ENCODE measurements at regions not wholly inside any gene's neighbourhood (a gene's known extent, or its start where the extent isn't known, plus 50 kb on each side); places are given as distances from the start of the nearest gene placed in this dataset.
A peak's percentile ranks its signal among the peaks of the same experiment; 100 is the strongest.
"Not testable (repeated sequence)": the region's sequence is repeated elsewhere in the genome, so short reads cannot be mapped to it uniquely, and the experiment has no call there.

DNA sequence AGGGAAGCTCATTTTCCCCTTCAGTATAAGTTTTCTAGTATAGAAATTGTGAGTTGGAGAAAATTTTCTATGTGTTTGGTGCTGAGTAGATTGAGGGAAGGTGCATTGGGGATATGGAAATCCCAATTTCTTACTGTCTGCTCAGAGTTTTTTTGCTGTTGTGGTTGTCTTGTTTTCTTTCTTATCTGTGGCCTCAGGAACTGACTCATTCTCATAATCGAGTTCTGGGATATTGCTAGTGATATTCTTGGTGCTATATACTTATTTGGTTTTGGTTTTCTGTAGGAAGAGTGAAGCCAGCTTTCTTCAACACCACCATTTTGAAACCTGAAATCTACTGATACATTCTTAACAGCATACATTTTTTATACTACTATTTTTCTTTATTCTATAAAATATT, 869.2 kb downstream of the DIPK2A start:
- TF ChIP-seq, protein P1, sequence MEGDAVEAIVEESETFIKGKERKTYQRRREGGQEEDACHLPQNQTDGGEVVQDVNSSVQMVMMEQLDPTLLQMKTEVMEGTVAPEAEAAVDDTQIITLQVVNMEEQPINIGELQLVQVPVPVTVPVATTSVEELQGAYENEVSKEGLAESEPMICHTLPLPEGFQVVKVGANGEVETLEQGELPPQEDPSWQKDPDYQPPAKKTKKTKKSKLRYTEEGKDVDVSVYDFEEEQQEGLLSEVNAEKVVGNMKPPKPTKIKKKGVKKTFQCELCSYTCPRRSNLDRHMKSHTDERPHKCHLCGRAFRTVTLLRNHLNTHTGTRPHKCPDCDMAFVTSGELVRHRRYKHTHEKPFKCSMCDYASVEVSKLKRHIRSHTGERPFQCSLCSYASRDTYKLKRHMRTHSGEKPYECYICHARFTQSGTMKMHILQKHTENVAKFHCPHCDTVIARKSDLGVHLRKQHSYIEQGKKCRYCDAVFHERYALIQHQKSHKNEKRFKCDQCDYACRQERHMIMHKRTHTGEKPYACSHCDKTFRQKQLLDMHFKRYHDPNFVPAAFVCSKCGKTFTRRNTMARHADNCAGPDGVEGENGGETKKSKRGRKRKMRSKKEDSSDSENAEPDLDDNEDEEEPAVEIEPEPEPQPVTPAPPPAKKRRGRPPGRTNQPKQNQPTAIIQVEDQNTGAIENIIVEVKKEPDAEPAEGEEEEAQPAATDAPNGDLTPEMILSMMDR (IDR thresholded peaks at IDR 0.05; ENCODE audit: insufficient read depth, low read length), result no peak
- DNase-seq (ENCODE audit: low read depth), result peak; percentile 2
- no peak overlapping the region for H3K4me3 ChIP-seq (ENCODE audit: low read depth, low read length)

DNA sequence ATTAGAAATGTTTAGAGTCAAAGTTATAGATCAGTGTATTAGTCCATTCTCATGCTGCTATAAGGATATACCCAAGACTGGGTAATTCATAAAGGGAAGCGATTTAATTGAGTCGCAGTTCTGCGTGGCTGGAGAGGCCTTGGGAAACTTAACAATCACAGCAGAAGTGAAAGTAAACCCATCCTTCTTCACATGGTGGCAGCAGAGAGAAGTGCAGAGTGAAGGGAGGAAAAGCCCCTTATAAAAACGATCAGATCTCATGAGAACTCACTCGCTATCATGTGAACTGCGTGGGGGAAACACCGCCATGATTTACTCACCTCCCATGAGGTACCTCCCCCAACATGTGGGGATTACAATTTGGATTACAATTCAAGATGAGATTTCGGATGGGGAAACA, 871.5 kb downstream of the DIPK2A start:
- peak; percentile 4 for DNase-seq (ENCODE audit: low read depth)
- no peak overlapping the region for H3K4me3 ChIP-seq (ENCODE audit: low read depth, low read length)
- TF ChIP-seq, protein P1 (IDR thresholded peaks at IDR 0.05; ENCODE audit: insufficient read depth, low read length), result peak; percentile 23

DNA sequence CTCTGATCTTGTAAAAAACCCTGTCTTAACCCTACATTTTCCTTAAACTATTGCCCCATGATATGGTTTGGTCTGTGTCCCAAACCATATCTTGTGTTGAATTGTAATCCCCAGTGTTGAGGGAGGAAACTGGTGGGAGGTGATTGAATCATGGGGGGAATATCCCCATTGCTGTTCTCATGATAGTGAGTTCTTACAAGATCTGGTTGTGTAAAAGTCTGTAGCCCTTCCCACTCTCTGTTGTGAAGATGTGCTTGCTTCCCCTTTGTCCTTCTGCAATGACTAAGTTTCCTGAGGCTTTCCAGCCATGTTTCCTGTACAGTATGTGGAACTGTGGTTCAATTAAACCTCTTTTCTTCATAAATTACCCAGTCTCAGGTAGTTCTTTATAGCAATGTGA, 881.4 kb downstream of the DIPK2A start:
- no peak for DNase-seq (ENCODE audit: low read depth)
- H3K4me3 ChIP-seq (ENCODE audit: low read depth, low read length), result no peak overlapping the region
- TF ChIP-seq, protein P1 (IDR thresholded peaks at IDR 0.05; ENCODE audit: insufficient read depth, low read length), result no peak

DNA sequence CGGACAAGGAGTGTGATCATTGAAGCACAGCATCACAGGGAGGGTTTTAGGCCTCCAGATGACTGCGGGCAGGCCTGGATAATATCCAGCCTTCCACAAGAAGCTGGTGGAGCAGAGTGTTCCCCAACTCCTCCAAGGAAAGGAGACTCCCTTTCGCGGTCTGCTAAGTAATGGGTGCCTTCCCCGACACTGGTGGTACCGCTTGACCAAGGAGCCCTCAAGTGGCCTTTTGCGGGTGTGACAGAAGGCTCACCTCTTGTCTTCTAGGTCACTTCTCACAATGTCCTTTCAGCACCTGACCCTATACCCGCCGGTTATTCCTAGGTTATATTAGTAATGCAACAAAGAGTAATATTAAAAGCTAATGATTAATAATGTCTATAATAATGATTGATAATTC, 882.4 kb downstream of the DIPK2A start:
- DNase-seq (ENCODE audit: low read depth); H3K4me3 ChIP-seq (ENCODE audit: low read depth, low read length): not testable (repeated sequence)

DNA sequence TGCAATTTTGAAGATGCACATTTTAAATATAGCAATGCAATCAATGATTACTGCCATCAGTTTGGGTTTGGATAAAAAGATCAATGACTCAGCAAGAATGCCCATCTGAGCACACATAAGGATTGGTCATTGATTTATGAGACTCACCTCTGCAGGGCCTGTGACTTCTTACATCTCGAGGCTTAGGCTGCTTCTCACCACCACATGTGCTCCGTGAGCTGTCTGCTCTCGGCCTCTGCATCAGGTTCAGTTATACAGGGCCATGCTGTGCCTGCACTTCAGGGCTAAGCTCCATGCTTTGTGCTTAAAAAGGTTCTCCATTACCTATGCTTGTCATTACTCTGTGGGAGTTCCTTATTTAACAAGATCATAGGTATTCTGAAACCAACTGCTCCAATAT, 887.5 kb downstream of the DIPK2A start:
- TF ChIP-seq, protein P1 (IDR thresholded peaks at IDR 0.05; ENCODE audit: insufficient read depth, low read length), result no peak

DNA sequence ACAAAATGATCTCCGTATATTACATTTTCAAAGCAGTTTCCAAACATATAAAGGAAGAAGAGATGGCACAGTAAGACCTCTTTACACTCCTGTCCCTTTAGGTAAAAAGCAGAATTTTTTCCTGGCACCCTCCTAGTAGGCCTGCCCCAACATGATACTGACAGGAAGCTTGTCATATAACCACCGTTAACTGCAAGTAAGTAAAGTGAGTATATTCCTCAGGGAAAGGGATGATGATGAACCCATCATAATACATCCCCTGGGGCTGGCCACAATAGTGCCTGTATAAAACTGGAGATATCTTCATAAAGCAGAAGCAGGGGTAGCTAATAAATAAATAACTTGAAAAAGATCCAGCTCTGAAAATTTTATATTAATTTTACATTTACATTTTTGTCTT, 893.0 kb downstream of the DIPK2A start:
- no peak overlapping the region for H3K4me3 ChIP-seq (ENCODE audit: low read depth, low read length)
- DNase-seq (ENCODE audit: low read depth), result no peak
- TF ChIP-seq, protein P1 (IDR thresholded peaks at IDR 0.05; ENCODE audit: insufficient read depth, low read length), result no peak

More for the DNA sequence above, 887.5 kb downstream of the DIPK2A start:
- no peak overlapping the region for H3K4me3 ChIP-seq (ENCODE audit: low read depth, low read length)
- no peak for DNase-seq (ENCODE audit: low read depth)

DNA sequence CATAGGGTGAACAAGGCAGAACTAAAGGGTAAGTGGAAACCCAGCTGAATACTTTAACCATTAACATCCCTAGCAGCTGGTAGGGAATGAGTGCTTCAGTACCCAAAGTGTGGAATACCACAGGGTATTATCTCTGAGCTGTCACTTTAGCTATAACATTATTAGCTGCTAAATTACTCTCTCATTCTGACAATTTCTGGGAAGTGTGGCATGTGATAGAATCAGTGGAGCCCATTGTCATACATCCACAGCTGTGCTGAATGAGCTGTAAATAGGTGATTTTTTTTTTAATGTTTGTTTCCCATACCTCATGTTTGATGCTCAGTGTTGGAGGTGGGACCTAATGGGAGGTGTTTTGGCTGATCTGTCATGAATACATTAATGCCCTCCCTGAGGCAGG, 894.3 kb downstream of the DIPK2A start:
- TF ChIP-seq, protein P1 (IDR thresholded peaks at IDR 0.05; ENCODE audit: insufficient read depth, low read length), result no peak

More for the DNA sequence above, 894.3 kb downstream of the DIPK2A start:
- no peak for DNase-seq (ENCODE audit: low read depth)
- no peak overlapping the region for H3K4me3 ChIP-seq (ENCODE audit: low read depth, low read length)

Data from fibroblast of the aortic adventitia (primary cell).